ENCODE measurements at regions not wholly inside any gene's neighbourhood (a gene's known extent, or its start where the extent isn't known, plus 50 kb on each side); places are given as distances from the start of the nearest gene placed in this dataset.
"Not testable (repeated sequence)": the region's sequence is repeated elsewhere in the genome, so short reads cannot be mapped to it uniquely, and the experiment has no call there.

GRCh38 chr4:116547632-116548031 is 537.7 kb downstream of the TRAM1L1 start:
- DNase-seq (ENCODE audit: low spot score) (no peak), FAIRE-seq (no peak)

- DNase-seq (ENCODE audit: low spot score) (no peak), FAIRE-seq (no peak)
Observed at GRCh38 chr4:116546759-116547158, 538.6 kb downstream of the TRAM1L1 start.

- FAIRE-seq = no peak
Observed at GRCh38 chr4:116544946-116545345, 540.4 kb downstream of the TRAM1L1 start.

GRCh38 chr4:116539744-116540143 is 545.6 kb downstream of the TRAM1L1 start:
- FAIRE-seq (no peak), DNase-seq (ENCODE audit: low spot score) (no peak)

More at GRCh38 chr4:116544946-116545345, 540.4 kb downstream of the TRAM1L1 start:
- no peak for DNase-seq (ENCODE audit: low spot score)

GRCh38 chr4:116537828-116538227 is 547.5 kb downstream of the TRAM1L1 start:
- FAIRE-seq = no peak
- DNase-seq (ENCODE audit: low spot score) = no peak

- FAIRE-seq; DNase-seq (ENCODE audit: low spot score): not testable (repeated sequence)
Observed at GRCh38 chr4:116536024-116536423, 549.4 kb downstream of the TRAM1L1 start.

GRCh38 chr4:116531870-116532269 is 553.5 kb downstream of the TRAM1L1 start:
- no peak for DNase-seq (ENCODE audit: low spot score)
- FAIRE-seq = no peak

GRCh38 chr4:116531026-116531425 is 554.4 kb downstream of the TRAM1L1 start:
- FAIRE-seq = no peak

GRCh38 chr4:116530048-116530447 is 555.3 kb downstream of the TRAM1L1 start:
- no peak for DNase-seq (ENCODE audit: low spot score)
- FAIRE-seq = no peak

More at GRCh38 chr4:116531026-116531425, 554.4 kb downstream of the TRAM1L1 start:
- no peak for DNase-seq (ENCODE audit: low spot score)

- DNase-seq (ENCODE audit: low spot score) = no peak
- FAIRE-seq = no peak
Observed at GRCh38 chr4:116529129-116529528, 556.2 kb downstream of the TRAM1L1 start.

GRCh38 chr4:116522922-116523321 is 562.5 kb downstream of the TRAM1L1 start:
- FAIRE-seq = no peak
- DNase-seq (ENCODE audit: low spot score) = no peak

GRCh38 chr4:116520886-116521285 is 564.5 kb downstream of the TRAM1L1 start:
- FAIRE-seq (no peak), DNase-seq (ENCODE audit: low spot score) (no peak)

GRCh38 chr4:116516711-116517110 is 568.7 kb downstream of the TRAM1L1 start:
- FAIRE-seq (no peak), DNase-seq (ENCODE audit: low spot score) (no peak)

- FAIRE-seq (no peak), DNase-seq (ENCODE audit: low spot score) (no peak)
Observed at GRCh38 chr4:116515959-116516358, 569.4 kb downstream of the TRAM1L1 start.

- no peak for FAIRE-seq
- DNase-seq (ENCODE audit: low spot score) = no peak
Observed at GRCh38 chr4:116512552-116512951, 572.8 kb downstream of the TRAM1L1 start.

GRCh38 chr4:116501954-116502353 is 583.4 kb downstream of the TRAM1L1 start:
- FAIRE-seq = no peak
- no peak for DNase-seq (ENCODE audit: low spot score)

- DNase-seq (ENCODE audit: low spot score) (no peak), FAIRE-seq (no peak)
Observed at GRCh38 chr4:116500225-116500624, 585.2 kb downstream of the TRAM1L1 start.

- FAIRE-seq = no peak
- no peak for DNase-seq (ENCODE audit: low spot score)
Observed at GRCh38 chr4:116489739-116490138, 595.6 kb downstream of the TRAM1L1 start.

- DNase-seq (ENCODE audit: low spot score) = no peak
- FAIRE-seq = no peak
Observed at GRCh38 chr4:116486401-116486800, 599.0 kb downstream of the TRAM1L1 start.

GRCh38 chr4:116480546-116480945 is 604.8 kb downstream of the TRAM1L1 start:
- no peak for DNase-seq (ENCODE audit: low spot score)
- FAIRE-seq = no peak

GRCh38 chr4:116478343-116478742 is 607.0 kb downstream of the TRAM1L1 start:
- FAIRE-seq (no peak), DNase-seq (ENCODE audit: low spot score) (no peak)

GRCh38 chr4:116469582-116469981 is 615.8 kb downstream of the TRAM1L1 start:
- no peak for DNase-seq (ENCODE audit: low spot score)
- FAIRE-seq = no peak

GRCh38 chr4:116453127-116453526 is 632.2 kb downstream of the TRAM1L1 start:
- no peak for DNase-seq (ENCODE audit: low spot score)
- no peak for FAIRE-seq

GRCh38 chr4:116449764-116450163 is 635.6 kb downstream of the TRAM1L1 start:
- DNase-seq (ENCODE audit: low spot score) (no peak), FAIRE-seq (no peak)

Measured in RCC 7860 (cell line).